Ramos (cell line): ENCODE measurements at regions not wholly inside any gene's neighbourhood (a gene's known extent, or its start where the extent isn't known, plus 50 kb on each side); places are given as distances from the start of the nearest gene placed in this dataset.
"Not testable (repeated sequence)": the region's sequence is repeated elsewhere in the genome, so short reads cannot be mapped to it uniquely, and the experiment has no call there.

ENCODE experiments used
- in situ Hi-C: fragments of 300-500 bp; cut with MboI; formaldehyde crosslinking; loops from one replicate; pipeline ENCODE4 v1.14.3; 2022; ENCODE audit warnings: low sequenced_read_pairs; ENCODE audit not compliant: unreplicated experiment

DNA sequence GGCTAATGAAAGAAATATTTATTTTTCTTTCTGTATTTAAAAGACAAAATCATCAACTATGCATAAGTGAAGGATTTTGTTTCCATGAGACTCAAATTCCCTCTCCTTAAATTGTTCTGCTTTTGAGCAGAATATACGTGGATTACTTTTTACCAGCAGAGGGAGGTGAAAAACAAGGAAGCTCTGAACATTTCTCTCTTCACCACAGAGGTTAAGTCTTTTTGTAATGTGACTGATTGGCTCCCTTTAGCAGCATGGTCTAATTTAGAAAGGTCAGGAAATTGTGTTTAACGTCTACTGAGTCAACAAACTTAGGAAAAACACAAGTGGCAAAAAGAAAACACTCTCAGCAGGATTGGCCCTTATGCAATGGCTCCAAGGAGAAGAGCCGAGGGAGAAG is 55.1 kb upstream of the F9 start:
- in situ Hi-C loops = no loop called here

DNA sequence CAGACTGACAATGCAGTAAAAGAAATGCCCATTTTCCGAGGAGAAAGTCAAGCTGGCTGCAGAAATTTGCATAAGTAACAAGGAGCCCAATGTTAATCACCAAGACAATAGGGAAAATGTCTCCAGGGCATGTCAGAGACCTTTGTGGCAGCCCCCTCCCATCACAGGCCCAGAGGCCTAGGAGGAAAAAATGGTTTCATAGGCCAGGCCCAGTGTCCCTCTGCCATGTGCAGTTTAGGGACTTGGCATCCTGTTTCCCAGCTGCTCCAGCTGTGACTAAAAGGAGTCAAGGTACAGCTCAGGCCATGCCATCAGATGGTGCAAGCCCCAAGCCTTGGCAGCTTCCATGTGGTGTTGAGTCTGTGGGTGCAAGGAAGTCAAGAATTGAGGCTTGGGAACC is 68.6 kb upstream of the F9 start:
- in situ Hi-C loops = not testable (repeated sequence)

DNA sequence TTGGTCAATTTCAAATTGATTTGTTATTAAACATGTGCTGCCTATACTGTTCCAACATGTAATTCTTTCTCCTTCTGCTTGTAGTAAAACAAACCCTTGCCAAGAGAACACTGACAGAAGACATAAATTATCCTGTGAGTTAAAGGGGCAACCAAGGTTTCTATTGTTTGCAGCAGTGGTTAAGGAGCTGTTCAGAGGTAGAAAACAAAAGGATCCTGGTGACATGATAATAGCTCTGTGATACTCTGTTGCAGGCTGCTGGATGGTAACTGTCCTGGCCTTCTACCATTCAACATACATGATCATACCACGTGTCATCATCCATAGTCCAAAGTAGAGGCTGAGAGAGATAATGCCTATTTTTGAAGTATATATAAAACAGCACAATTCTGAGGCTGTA is 75.8 kb upstream of the F9 start:
- in situ Hi-C loops = no loop called here

DNA sequence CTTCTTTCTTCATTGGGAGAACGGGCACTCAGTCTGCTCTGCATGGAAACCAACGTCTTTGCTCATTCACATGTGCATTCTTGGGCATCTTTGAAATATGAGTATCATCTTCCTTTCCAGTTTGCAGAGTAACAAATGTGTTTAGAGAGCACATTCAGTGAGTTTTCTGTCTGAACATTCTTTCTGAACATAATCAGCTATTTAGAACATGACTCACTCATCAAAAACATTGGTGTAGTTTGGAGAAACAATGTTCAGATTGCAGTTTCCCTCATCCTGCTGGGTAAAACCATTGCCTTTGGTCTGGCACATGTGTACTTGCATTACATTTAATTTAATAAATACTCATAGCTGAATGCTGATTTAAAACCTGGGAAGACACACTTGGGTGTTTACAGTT is 81.5 kb upstream of the F9 start:
- in situ Hi-C loops = no loop called here

DNA sequence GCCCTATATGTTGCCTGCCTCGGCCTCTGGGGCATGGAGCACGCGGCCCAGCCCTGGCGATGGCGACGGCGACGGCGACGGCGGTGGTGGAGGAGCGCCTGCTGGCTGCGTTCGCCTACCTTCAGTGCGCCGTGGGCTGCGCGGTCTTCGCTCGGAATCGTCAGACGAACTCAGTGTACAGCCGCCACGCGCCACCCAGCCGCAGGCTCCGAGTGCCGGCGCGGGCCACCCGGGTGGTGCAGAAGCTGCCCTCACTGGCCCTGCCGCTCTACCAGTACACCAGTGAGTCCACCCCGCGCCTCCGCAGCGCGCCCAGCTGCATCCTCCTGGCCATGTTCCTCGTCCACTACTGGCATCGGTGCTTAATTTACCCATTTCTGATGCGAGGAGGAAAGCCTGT is 83.7 kb upstream of the F9 start:
- in situ Hi-C loops = no loop called here

DNA sequence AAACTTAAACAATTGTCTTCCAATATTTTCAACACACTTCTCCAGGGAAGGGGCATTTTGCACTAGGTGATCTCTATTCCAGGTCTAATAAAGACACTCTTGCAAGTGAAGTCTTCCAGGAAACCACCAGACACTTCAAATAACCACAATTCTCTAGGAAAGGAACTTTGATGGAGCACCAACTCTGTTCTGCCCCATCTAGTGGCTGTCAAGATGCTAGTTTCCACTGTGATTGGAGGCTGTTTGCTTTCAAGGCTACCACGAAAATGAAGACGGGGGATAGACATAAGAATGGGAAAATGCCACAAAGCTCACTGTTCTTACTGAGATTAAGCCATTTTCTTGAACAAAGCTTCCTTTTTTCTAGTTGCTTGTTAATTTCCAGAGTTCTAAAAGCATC is 100.6 kb upstream of the F9 start:
- in situ Hi-C loops = no loop called here

DNA sequence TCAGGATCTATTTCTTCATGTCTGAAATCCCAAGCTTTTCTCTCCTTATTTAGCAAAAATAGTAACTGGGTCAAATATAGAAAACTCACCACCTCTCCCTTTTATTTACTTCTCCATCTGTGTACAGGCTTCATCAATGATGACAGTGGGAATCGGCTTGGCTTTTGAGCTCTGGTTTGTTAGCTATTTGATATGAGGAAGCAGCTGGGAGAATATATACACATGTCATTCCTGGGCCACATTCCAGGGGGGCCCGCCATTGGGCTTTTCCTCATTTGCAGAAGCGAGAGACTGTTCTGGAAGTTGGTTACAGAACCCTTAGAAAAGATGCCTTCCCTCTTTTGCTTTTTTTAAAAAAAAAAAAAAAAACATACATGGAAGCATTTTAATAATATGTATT is 107.4 kb upstream of the F9 start:
- in situ Hi-C loops = no loop called here

DNA sequence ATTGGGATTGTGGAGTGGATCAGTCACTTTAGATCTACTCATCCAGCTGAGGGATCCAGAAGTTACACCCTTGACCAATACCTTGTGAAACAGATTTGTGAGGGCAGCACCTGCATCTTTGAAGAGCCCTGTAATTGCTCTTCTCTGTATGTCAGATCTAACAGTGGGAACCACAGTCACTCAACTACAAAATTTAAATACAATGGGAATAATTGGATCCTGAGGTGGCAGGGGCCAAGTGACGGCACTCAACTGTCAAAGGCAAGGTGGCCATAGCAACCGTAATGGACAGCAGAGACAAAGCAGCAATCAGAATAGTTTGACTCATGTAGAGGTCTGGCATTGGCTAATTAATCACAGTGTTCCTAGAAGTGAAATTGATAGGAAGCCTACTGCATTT is 132.3 kb upstream of the F9 start:
- in situ Hi-C loops = not testable (repeated sequence)

DNA sequence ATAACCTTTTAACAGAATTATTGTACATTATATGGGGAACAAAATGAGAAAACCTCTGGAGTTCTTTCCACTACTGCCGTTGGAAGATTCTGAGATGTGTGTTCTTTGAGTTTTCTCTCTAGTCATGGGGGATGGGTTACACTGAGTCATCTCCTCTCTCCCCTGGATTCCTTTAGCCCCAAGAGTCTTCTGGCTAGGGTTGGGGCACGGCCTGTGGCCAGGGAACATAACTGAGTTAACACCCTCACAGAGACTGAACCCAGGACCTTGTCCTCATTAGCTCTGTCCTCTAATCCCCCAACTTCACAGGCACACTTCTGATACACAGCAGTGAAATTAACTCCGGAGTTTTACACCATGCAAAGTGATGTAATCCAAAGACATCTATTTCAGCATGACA is 142.3 kb upstream of the F9 start:
- in situ Hi-C loops = no loop called here

DNA sequence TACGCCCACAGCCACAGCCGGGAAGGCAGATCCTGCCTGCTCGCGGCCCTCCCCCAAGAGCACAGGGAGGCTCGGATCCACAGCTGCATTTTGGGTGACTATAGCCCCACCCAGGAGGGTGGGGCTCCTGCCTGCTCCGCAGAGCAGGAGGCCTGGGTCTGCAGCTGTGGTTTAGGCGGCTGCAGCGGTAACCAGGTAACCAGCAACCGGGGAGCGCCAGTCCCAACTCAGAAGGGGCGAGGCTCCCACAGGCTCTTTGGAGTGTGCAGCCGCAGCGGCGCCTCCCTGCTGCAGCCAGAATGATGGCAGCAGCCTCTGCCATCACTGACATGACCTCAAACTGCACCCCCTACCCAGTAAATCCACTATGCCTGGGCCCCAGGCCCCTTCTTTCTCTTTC is 148.0 kb upstream of the F9 start:
- in situ Hi-C loops = no loop called here

DNA sequence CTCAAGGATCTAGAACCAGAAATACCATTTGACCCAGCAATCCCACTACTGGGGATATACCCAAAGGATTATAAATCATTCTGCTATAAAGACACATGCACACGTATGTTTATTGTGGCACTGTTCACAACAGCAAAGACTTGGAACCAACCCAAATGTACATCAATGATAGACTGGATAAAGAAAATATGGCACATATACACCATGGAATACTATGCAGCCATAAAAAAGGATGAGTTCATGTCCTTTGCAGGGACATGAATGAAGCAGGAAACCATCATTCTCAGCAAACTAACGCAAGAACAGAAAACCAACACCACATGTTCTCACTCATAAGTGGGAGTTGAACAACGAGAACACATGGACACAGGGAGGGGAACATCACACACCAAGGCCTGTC is 154.0 kb upstream of the F9 start:
- in situ Hi-C loops = not testable (repeated sequence)

DNA sequence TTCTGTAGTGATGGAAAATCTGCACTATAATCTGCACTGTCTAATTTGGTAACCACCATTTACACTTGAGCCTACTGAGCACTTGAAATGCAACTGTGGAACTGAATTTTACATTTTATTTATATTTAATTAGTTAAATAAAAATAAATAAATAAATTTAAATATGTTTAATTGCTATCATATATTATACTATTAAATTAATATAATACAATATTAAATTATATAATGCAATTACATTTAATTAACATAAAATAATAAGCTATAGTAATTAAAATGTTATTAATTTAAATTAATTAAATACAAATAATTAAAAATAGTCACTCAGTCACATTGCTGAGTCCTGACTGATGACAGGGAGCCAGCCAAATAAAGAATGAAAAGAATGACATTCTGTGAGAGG is 170.2 kb upstream of the F9 start:
- in situ Hi-C loops = no loop called here

DNA sequence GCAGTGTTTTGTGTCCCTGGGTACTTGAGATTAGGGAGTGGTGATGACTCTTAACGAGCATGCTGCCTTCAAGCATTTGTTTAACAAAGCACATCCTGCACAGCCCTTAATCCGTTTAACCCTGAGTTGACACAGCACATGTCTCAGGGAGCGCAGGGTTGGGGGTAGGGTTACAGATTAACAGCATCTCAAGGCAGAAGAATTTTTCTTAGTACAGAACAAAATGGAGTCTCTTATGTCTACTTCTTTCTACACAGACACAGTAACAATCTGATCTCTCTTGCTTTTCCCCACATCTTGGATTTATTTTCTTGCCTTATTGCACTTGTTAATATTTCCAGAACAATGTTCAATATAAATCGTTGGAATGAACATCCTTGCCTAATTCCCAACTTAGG is 187.9 kb upstream of the F9 start:
- in situ Hi-C loops = not testable (repeated sequence)

DNA sequence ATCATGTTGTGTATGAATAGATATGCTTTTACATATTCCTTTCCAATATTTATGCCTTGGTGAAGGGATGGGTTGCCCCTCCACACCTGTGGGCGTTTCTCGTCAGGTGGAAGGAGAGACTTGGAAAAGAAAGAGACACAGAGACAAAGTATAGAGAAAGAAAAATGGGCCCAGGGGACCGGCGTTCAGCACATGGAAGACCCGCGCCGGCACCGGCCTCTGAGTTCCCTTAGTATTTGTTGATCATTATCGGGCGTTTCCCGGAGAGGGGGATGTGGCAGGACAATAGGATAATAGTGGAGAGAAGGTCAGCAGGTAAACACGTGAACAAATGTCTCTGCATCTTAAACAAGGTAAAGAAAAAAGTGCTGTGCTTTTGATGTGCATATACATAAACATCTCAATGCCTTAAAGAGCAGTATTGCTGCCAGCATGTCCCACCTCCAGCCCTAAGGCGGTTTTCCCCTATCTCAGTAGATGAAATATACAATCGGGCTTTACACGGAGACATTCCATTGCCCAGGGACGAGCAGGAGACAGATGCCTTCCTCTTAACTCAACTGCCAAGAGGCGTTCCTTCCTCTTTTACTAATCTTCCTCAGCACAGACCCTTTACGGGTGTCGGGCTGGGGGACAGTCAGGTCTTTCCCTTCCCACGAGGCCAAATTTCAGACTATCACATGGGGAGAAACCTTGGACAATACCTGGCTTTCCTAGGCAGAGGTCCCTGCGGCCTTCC is 188.5 kb upstream of the F9 start:
- in situ Hi-C loops = not testable (repeated sequence)

DNA sequence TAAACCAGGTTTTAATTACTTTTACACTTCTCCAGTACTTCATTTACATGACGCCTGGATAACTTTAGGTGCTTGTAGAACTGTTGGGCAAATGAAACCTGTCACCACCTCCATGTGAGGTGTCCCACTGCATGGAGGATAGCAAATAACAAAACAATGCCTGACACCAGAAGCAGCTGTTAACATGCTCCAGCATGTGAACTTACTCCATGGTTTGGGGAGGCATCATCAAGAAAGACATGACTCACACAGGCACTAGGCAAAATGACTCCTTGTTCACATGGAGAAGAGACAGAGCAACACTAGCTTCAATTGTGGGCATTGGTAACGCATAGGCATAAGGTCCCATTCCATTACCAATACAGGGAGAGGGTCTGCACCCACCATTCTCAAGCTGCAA is 198.1 kb upstream of the F9 start:
- in situ Hi-C loops = no loop called here

DNA sequence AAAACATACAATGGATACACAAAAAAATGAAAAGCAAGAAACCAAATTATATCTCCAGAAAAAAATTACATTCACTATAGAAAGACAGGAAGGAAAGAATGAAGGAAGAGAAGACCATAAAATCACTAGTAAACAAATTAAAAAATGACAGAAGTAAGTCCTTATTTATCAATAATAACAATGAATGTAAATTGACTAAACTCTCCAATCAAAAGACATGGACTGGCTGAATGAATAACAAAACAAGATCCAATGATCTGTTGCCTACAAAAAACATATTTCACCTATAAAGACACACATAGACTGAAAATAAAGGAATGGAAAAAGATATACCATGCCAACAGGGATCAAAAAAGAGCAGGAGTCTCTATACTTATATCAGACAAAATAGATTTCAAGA is 203.2 kb upstream of the F9 start:
- in situ Hi-C loops = no loop called here

DNA sequence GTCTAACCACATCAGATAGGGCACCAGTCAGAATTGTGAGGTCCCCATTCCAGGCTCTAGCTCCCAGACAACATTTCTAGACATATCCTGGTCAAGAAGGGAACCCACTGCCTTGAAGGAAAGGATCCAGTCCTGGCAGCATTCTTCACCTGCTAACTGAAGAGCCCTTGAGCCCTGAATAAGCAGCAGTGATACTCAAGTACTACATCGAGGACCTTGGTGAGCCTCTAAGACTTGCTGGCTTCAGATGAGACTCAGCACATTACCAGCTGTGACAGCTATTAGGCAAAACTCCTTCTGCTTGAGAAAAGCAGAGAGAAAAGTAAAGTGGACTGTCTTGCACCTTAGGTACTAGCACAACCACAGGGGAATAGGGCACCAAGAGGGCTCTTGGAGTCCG is 205.8 kb upstream of the F9 start:
- in situ Hi-C loops = no loop called here

DNA sequence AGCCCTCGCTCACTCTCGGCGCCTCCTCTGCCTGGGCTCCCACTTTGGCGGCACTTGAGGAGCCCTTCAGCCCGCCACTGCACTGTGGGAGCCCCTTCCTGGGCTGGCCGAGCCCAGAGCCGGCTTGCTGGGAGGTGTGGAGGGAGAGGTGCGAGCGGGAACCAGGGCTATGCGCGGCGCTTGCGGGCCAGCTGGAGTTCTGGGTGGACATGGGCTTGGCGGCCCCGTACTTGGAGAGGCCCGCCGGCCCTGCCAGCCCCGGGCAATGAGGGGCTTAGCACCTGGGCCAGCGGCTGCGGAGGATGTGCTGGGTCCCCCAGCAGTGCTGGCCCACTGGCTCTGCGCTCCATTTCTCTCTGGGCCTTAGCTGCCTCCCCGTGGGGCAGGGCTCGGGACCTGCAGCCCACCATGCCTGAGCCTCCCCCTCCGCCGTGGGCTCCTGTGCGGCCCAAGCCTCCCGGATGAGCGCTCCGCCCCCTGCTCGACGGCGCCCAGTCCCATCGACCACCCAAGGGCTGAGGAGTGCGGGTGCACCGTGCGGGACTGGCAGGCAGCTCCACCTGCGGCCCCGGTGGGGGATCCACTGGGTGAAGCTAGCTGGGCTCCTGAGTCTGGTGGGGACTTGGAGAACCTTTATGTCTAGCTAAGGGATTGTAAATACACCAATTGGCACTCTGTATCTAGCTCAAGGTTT is 209.7 kb upstream of the F9 start:
- in situ Hi-C loops = not testable (repeated sequence)

DNA sequence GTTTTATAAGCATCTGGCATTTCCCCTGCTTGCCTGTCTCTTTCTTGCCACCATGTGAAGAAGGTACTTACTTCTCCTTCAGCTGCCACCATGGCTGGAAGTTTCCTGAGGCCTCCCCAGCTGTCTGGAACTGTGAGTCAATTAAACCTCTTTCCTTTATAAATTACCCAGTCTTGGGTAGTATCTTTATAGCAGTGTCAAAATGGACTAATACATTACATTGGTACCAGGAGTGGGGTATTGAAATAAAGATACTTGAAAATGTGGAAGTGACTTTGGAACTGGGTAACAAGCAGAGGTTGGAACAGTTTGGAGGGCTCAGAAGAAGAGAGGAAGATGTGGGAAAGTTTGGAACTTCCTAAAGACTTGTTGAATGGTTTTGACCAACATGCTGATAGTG is 223.9 kb upstream of the F9 start:
- in situ Hi-C loops = not testable (repeated sequence)

DNA sequence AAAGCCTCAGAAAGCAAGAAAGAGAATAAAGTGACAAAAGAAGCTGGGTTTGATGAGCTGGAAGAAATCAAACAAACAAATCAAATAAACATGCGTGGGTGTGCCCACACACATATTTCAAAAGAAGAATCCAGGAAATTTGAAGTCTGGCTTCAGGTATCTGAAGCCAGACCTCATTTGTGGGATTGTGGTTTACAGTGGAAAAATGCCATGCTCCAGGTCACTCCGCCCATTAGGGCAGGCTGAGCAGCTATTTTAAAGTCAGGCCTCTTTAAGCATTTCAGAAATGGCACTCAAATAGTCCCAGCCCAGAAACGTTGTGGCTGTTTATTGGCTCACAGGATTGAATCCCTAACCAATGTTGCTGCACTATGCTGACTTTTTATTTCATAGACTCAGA is 226.1 kb upstream of the F9 start:
- in situ Hi-C loops = no loop called here

DNA sequence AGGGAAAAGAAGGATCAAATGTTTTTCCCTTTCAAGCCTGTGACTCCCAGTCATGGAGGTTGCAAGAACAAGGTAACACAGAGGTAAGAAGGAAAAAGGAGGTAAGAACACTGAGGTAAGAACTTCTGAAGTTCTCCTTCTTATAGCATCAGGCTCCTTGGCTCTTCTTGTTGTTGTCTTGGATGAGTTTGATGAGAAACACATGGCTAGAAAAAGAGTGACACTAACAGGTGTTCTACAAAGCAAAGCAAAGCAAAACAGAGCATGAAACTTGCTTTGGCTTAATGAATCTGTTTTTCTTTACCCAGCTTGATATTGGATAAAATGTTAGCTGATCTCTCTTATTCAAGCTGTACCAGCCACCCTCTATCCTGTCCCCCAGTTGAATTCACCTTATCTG is 231.2 kb upstream of the F9 start:
- in situ Hi-C loops = no loop called here

DNA sequence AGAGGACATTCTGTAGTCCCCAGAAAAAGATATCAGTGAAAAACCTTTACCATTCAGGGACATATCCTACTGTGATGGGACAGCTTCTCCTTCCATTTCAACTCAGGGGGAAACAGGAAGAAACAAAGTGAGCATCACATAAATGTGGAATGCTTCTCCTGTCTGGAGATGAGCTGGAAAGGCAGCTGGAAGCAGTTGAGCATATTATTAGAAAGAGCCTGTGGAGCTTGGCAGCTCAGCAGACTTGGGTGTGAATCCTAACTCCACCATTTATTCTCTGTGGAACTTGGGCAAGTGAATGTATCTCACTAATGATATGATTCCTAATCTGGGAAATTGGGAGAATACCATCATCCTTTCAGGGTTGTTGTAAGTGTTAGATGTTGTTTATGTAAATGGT is 232.1 kb upstream of the F9 start:
- in situ Hi-C loops = no loop called here
